HEK293 (cell line): ENCODE measurements at regions not wholly inside any gene's neighbourhood (a gene's known extent, or its start where the extent isn't known, plus 50 kb on each side); places are given as distances from the start of the nearest gene placed in this dataset.

Source experiments
- CTCF ChIA-PET: fragments of 350-600 bp; formaldehyde crosslinking; extraction: SDS; loops from one replicate; lab custom pipeline; 2021; ENCODE audit warnings: antibody characterized with exemption; lab: Yijun Ruan, JAX
- POLR2A ChIA-PET: fragments of 300-600 bp; formaldehyde crosslinking; extraction: SDS; loops from one replicate; lab custom pipeline; 2020; ENCODE audit warnings: antibody characterized with exemption, inconsistent platforms; lab: Yijun Ruan, JAX
- H3K27ac ChIP-seq: fragments of 200-500 bp; sonication (Bioruptor generic); 2 replicates; pipeline ENCODE4 v1.5.1; 2014; ENCODE audit warnings: low read depth, low read length, control low read depth, inconsistent platforms; ENCODE audit errors: extremely low read depth
- H3K36me3 ChIP-seq, 2 experiments: fragments of 200-500 bp in 1 of 2; sonication (Bioruptor generic) in 1 of 2; 1 replicate in 1 of 2; 2 replicates in 1 of 2; pipeline ENCODE4 v1.5.1; 2014 to 2017; ENCODE audit warnings: inconsistent platforms in 2 of 2, low read length in 2 of 2; ENCODE audit not compliant: control insufficient read depth in 2 of 2, insufficient read depth in 1 of 2
- H3K4me1 ChIP-seq: fragments of 200-500 bp; sonication (Bioruptor generic); 2 replicates; pipeline ENCODE4 v1.5.1; 2014; ENCODE audit warnings: mild to moderate bottlenecking, low read length, inconsistent platforms; ENCODE audit not compliant: control insufficient read depth, insufficient read depth
- H3K4me3 ChIP-seq: 2 replicates; pipeline ENCODE4 v1.5.1; 2011; ENCODE audit warnings: low read depth, mild to moderate bottlenecking, control low read depth, low read length, moderate library complexity
- H3K9me3 ChIP-seq: fragments of 200-500 bp; sonication (Bioruptor generic); 2 replicates; pipeline ENCODE4 v1.5.1; 2014; ENCODE audit warnings: low read depth, low read length, inconsistent platforms; ENCODE audit not compliant: control insufficient read depth, insufficient read depth
- EGR2 ChIP-seq: fragments of 450-650 bp; formaldehyde crosslinking; IDR thresholded peaks from 2 replicates; pipeline ENCODE4 v1.5.1; 2016; ENCODE audit warnings: low read depth, missing biosample characterization, missing genetic modification characterization
- KLF8 ChIP-seq: fragments of 450-650 bp; formaldehyde crosslinking; IDR thresholded peaks from 2 replicates; pipeline ENCODE4 v1.5.1; 2016; ENCODE audit warnings: missing biosample characterization, missing genetic modification characterization
- RBAK ChIP-seq: fragments of 450-650 bp; formaldehyde crosslinking; IDR thresholded peaks from 2 replicates; pipeline ENCODE4 v1.5.1; 2016; ENCODE audit warnings: missing biosample characterization, missing genetic modification characterization
- SETDB1 ChIP-seq: IDR thresholded peaks from one replicate; pipeline ENCODE4 v1.6.1; 2017; ENCODE audit warnings: mild to moderate bottlenecking, low read length, moderate library complexity, mixed read lengths; ENCODE audit not compliant: insufficient read length
- SP2 ChIP-seq: fragments of 450-650 bp; formaldehyde crosslinking; IDR thresholded peaks from 2 replicates; pipeline ENCODE4 v1.5.1; 2016; ENCODE audit warnings: missing biosample characterization, missing genetic modification characterization
- SP3 ChIP-seq: fragments of 450-650 bp; formaldehyde crosslinking; IDR thresholded peaks from 2 replicates; pipeline ENCODE4 v1.5.1; 2016; ENCODE audit warnings: missing biosample characterization, missing genetic modification characterization
- TRIM28 ChIP-seq: IDR thresholded peaks from 2 replicates; pipeline ENCODE4 v1.6.1; 2011; ENCODE audit warnings: low read length, control low read depth, borderline replicate concordance
- ZBTB1 ChIP-seq: fragments of 450-650 bp; formaldehyde crosslinking; IDR thresholded peaks from 2 replicates; pipeline ENCODE4 v1.5.1; 2016; ENCODE audit warnings: missing biosample characterization, missing genetic modification characterization
- ZBTB48 ChIP-seq: fragments of 450-650 bp; formaldehyde crosslinking; IDR thresholded peaks from 2 replicates; pipeline ENCODE4 v1.5.1; 2016; ENCODE audit warnings: missing biosample characterization, missing genetic modification characterization
- ZFP69B ChIP-seq: fragments of 450-650 bp; formaldehyde crosslinking; IDR thresholded peaks from 2 replicates; pipeline ENCODE4 v1.5.1; 2016; ENCODE audit warnings: missing biosample characterization, missing genetic modification characterization
- ZIC2 ChIP-seq: fragments of 450-650 bp; formaldehyde crosslinking; IDR thresholded peaks from 2 replicates; pipeline ENCODE4 v1.5.1; 2016; ENCODE audit warnings: missing biosample characterization, missing genetic modification characterization
- ZNF133 ChIP-seq: fragments of 450-650 bp; formaldehyde crosslinking; IDR thresholded peaks from 2 replicates; pipeline ENCODE4 v1.5.1; 2016; ENCODE audit warnings: missing biosample characterization, missing genetic modification characterization
- ZNF157 ChIP-seq: fragments of 450-650 bp; formaldehyde crosslinking; IDR thresholded peaks from 2 replicates; pipeline ENCODE4 v1.5.1; 2016; ENCODE audit warnings: missing biosample characterization, missing genetic modification characterization
- ZNF19 ChIP-seq: fragments of 450-650 bp; formaldehyde crosslinking; IDR thresholded peaks from 2 replicates; pipeline ENCODE4; 2016; ENCODE audit warnings: missing biosample characterization, missing genetic modification characterization, low read depth
- ZNF221 ChIP-seq: fragments of 450-650 bp; formaldehyde crosslinking; IDR thresholded peaks from 2 replicates; pipeline ENCODE4 v1.5.1; 2017; ENCODE audit warnings: missing biosample characterization, missing genetic modification characterization, borderline replicate concordance
- ZNF24 ChIP-seq: fragments of 450-650 bp; formaldehyde crosslinking; IDR thresholded peaks from 2 replicates; pipeline ENCODE4 v1.5.1; 2016; ENCODE audit warnings: missing biosample characterization, missing genetic modification characterization
- ZNF341 ChIP-seq: fragments of 450-650 bp; formaldehyde crosslinking; IDR thresholded peaks from 2 replicates; pipeline ENCODE4; 2016; ENCODE audit warnings: low read depth, missing biosample characterization, missing genetic modification characterization
- ZNF391 ChIP-seq: fragments of 450-650 bp; formaldehyde crosslinking; IDR thresholded peaks from 2 replicates; pipeline ENCODE4 v1.5.1; 2016; ENCODE audit warnings: low read depth, missing biosample characterization, missing genetic modification characterization, borderline replicate concordance
- ZNF423 ChIP-seq: fragments of 450-650 bp; formaldehyde crosslinking; IDR thresholded peaks from 2 replicates; pipeline ENCODE4 v1.5.1; 2016; ENCODE audit warnings: missing biosample characterization, missing genetic modification characterization
- ZNF473 ChIP-seq: fragments of 450-650 bp; formaldehyde crosslinking; IDR thresholded peaks from 2 replicates; pipeline ENCODE4 v1.5.1; 2017; ENCODE audit warnings: missing biosample characterization, missing genetic modification characterization
- ZNF521 ChIP-seq: fragments of 450-650 bp; formaldehyde crosslinking; IDR thresholded peaks from 2 replicates; pipeline ENCODE4 v1.5.1; 2017; ENCODE audit warnings: missing biosample characterization, mild to moderate bottlenecking, missing genetic modification characterization
- ZNF555 ChIP-seq: fragments of 450-650 bp; formaldehyde crosslinking; conservative IDR thresholded peaks from 2 replicates; pipeline ENCODE4 v1.5.1; 2017; ENCODE audit warnings: missing biosample characterization, mild to moderate bottlenecking, missing genetic modification characterization, inconsistent platforms
- ZNF571 ChIP-seq: fragments of 450-650 bp; formaldehyde crosslinking; IDR thresholded peaks from 2 replicates; pipeline ENCODE4 v1.5.0; 2017; ENCODE audit warnings: missing biosample characterization, missing genetic modification characterization
- ZNF596 ChIP-seq: fragments of 450-650 bp; IDR thresholded peaks from 2 replicates; pipeline ENCODE4 v1.5.0; 2018; ENCODE audit warnings: missing biosample characterization, mild to moderate bottlenecking, missing genetic modification characterization, moderate library complexity
- TF ChIP-seq, protein P1 (sequence below): fragments of 450-650 bp; formaldehyde crosslinking; IDR thresholded peaks from 2 replicates; pipeline ENCODE4 v1.5.1; 2016; ENCODE audit warnings: missing biosample characterization, missing genetic modification characterization
- TF ChIP-seq, protein P2 (sequence below): fragments of 450-650 bp; formaldehyde crosslinking; IDR thresholded peaks from 2 replicates; pipeline ENCODE4 v1.5.1; 2016; ENCODE audit warnings: missing biosample characterization, missing genetic modification characterization
- TF ChIP-seq, protein P3 (sequence below): fragments of 450-650 bp; formaldehyde crosslinking; IDR thresholded peaks from 2 replicates; pipeline ENCODE4 v1.5.1; 2016; ENCODE audit warnings: missing biosample characterization, missing genetic modification characterization
- TF ChIP-seq, protein P4 (sequence below): fragments of 450-650 bp; formaldehyde crosslinking; IDR thresholded peaks from 2 replicates; pipeline ENCODE4 v1.5.1; 2017; ENCODE audit warnings: missing biosample characterization, missing genetic modification characterization
- TF ChIP-seq, protein P5 (sequence below): fragments of 450-650 bp; formaldehyde crosslinking; IDR thresholded peaks from 2 replicates; pipeline ENCODE4 v1.5.1; 2016; ENCODE audit warnings: missing biosample characterization, missing genetic modification characterization

DNA sequence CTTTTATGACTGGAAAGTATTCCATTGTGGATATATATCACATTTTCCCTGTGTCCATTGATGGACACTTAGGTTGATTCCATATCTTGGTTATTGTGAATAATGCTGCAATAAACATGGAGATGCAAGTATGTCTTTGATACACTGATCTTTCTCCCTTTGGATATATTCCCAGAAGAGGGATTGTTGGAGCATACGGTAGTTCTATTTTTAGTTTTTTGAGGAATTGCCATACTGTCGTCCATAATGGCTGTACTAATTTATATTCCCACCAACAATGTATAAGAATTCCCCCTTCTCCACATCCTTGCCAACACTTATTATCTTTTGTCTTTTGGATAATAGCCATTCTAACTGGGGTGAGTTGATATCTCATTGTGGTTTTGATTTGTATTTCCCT is 54.9 kb upstream of the PITX1 start:
- Histone ChIP-seq H3K4me1 (no peaks in the 10 kb centered on the region), H3K9me3 (no peaks in the 10 kb centered on the region)
- TF ChIP-seq KLF8 (tag by site-specific recombination) (no peak), ZNF596 (tag by site-specific recombination) (no peak), TRIM28 (no peak), ZNF423 (tag by site-specific recombination) (no peak), ZNF19 (tag by site-specific recombination) (no peak), SP3 (tag by site-specific recombination) (no peak), ZNF157 (tag by site-specific recombination) (no peak), RBAK (tag by site-specific recombination) (no peak), ZNF571 (tag by site-specific recombination) (no peak), ZNF24 (tag by site-specific recombination) (no peak), ZNF521 (no peak), SETDB1 (no peak), EGR2 (tag by site-specific recombination) (no peak), ZBTB1 (tag by site-specific recombination) (no peak), ZNF473 (tag by site-specific recombination) (no peak)
- TF ChIP-seq, protein P1, sequence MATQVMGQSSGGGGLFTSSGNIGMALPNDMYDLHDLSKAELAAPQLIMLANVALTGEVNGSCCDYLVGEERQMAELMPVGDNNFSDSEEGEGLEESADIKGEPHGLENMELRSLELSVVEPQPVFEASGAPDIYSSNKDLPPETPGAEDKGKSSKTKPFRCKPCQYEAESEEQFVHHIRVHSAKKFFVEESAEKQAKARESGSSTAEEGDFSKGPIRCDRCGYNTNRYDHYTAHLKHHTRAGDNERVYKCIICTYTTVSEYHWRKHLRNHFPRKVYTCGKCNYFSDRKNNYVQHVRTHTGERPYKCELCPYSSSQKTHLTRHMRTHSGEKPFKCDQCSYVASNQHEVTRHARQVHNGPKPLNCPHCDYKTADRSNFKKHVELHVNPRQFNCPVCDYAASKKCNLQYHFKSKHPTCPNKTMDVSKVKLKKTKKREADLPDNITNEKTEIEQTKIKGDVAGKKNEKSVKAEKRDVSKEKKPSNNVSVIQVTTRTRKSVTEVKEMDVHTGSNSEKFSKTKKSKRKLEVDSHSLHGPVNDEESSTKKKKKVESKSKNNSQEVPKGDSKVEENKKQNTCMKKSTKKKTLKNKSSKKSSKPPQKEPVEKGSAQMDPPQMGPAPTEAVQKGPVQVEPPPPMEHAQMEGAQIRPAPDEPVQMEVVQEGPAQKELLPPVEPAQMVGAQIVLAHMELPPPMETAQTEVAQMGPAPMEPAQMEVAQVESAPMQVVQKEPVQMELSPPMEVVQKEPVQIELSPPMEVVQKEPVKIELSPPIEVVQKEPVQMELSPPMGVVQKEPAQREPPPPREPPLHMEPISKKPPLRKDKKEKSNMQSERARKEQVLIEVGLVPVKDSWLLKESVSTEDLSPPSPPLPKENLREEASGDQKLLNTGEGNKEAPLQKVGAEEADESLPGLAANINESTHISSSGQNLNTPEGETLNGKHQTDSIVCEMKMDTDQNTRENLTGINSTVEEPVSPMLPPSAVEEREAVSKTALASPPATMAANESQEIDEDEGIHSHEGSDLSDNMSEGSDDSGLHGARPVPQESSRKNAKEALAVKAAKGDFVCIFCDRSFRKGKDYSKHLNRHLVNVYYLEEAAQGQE (tag by site-specific recombination): no peak
- TF ChIP-seq, protein P2, sequence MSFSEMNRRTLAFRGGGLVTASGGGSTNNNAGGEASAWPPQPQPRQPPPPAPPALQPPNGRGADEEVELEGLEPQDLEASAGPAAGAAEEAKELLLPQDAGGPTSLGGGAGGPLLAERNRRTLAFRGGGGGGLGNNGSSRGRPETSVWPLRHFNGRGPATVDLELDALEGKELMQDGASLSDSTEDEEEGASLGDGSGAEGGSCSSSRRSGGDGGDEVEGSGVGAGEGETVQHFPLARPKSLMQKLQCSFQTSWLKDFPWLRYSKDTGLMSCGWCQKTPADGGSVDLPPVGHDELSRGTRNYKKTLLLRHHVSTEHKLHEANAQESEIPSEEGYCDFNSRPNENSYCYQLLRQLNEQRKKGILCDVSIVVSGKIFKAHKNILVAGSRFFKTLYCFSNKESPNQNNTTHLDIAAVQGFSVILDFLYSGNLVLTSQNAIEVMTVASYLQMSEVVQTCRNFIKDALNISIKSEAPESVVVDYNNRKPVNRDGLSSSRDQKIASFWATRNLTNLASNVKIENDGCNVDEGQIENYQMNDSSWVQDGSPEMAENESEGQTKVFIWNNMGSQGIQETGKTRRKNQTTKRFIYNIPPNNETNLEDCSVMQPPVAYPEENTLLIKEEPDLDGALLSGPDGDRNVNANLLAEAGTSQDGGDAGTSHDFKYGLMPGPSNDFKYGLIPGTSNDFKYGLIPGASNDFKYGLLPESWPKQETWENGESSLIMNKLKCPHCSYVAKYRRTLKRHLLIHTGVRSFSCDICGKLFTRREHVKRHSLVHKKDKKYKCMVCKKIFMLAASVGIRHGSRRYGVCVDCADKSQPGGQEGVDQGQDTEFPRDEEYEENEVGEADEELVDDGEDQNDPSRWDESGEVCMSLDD: no peak
- TF ChIP-seq, protein P3, sequence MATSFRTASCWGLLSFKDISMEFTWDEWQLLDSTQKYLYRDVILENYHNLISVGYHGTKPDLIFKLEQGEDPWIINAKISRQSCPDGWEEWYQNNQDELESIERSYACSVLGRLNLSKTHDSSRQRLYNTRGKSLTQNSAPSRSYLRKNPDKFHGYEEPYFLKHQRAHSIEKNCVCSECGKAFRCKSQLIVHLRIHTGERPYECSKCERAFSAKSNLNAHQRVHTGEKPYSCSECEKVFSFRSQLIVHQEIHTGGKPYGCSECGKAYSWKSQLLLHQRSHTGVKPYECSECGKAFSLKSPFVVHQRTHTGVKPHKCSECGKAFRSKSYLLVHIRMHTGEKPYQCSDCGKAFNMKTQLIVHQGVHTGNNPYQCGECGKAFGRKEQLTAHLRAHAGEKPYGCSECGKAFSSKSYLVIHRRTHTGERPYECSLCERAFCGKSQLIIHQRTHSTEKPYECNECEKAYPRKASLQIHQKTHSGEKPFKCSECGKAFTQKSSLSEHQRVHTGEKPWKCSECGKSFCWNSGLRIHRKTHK: no peak
- TF ChIP-seq, all 188 proteins: peak for 0
- ChIA-PET CTCF (no interaction called here), POLR2A (no interaction called here)
- no peak overlapping the region for H3K4me3 ChIP-seq
- H3K27ac ChIP-seq: no peak overlapping the region
- no peaks in the 10 kb centered on the region for H3K36me3 ChIP-seq

DNA sequence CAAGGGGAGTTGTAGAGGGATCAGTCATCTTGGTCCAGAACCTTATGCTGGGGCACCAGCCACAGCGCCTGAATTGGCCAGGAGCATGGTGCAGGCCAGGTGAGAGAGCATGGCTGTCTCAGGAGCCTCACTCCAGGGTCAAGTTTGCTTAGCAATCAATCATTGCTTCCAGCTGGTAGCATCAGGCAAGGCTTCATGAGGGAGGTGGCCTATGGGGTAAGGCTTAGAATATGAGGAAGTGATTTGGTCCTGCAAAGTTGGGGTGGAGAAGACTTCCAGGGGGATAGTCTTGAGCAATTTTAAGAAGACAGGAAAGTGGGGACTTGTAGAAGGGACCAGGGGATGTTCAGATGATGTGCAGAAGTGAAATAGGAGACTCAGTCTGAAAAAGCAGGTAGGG is 53.9 kb upstream of the PITX1 start:
- H3K4me3 ChIP-seq: no peak overlapping the region
- H3K9me3 ChIP-seq: no peaks in the 10 kb centered on the region
- no peak overlapping the region for H3K27ac ChIP-seq
- H3K4me1 ChIP-seq: no peaks in the 10 kb centered on the region
- ChIA-PET POLR2A (no interaction called here), CTCF (interaction anchor here (0.6 kb wide), 1 partner anchor 715 kb away, joined by 3 read pairs; no protein-coding TSS in a partner anchor)
- no peaks in the 10 kb centered on the region for H3K36me3 ChIP-seq
- TF ChIP-seq, protein P4, sequence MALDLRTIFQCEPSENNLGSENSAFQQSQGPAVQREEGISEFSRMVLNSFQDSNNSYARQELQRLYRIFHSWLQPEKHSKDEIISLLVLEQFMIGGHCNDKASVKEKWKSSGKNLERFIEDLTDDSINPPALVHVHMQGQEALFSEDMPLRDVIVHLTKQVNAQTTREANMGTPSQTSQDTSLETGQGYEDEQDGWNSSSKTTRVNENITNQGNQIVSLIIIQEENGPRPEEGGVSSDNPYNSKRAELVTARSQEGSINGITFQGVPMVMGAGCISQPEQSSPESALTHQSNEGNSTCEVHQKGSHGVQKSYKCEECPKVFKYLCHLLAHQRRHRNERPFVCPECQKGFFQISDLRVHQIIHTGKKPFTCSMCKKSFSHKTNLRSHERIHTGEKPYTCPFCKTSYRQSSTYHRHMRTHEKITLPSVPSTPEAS (tag by site-specific recombination): no peak
- TF ChIP-seq ZNF391 (tag by site-specific recombination) (no peak), ZNF571 (tag by site-specific recombination) (no peak), ZIC2 (tag by site-specific recombination) (no peak), ZBTB48 (tag by site-specific recombination) (no peak), ZFP69B (tag by site-specific recombination) (no peak), ZNF341 (tag by site-specific recombination) (no peak), ZNF133 (tag by site-specific recombination) (no peak), ZNF221 (tag by site-specific recombination) (no peak), SP2 (tag by site-specific recombination) (no peak), ZNF555 (tag by site-specific recombination) (no peak), EGR2 (tag by site-specific recombination) (no peak)
- TF ChIP-seq, protein P5, sequence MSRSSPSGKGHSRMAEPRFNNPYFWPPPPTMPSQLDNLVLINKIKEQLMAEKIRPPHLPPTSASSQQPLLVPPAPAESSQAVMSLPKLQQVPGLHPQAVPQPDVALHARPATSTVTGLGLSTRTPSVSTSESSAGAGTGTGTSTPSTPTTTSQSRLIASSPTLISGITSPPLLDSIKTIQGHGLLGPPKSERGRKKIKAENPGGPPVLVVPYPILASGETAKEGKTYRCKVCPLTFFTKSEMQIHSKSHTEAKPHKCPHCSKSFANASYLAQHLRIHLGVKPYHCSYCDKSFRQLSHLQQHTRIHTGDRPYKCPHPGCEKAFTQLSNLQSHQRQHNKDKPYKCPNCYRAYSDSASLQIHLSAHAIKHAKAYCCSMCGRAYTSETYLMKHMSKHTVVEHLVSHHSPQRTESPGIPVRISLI: no peak
